A549 (cell line): ENCODE measurements at regions not wholly inside any gene's neighbourhood (a gene's known extent, or its start where the extent isn't known, plus 50 kb on each side); places are given as distances from the start of the nearest gene placed in this dataset.

Experiments used
- ATAC-seq, 2 experiments: fragments of 200-7000 bp in 1 of 2; fragments of >200 bp in 1 of 2; cut with Nextera tagmentation in 1 of 2; cut with Tn5 transposase in 1 of 2; 3 replicates each; pipeline versions ENCODE4 v1.8.0 to v1.9.1; 2018 to 2020; ENCODE audit warnings: mild to moderate bottlenecking in 1 of 2, moderate library complexity in 1 of 2
- CTCF ChIA-PET: fragments of 300-600 bp; sonication (Branson Sonifier 250); formaldehyde crosslinking; extraction: SDS; loops from one replicate; lab custom pipeline; 2021; ENCODE audit warnings: antibody characterized with exemption, inconsistent platforms; lab: Yijun Ruan, JAX
- POLR2A ChIA-PET: fragments of 350-600 bp; formaldehyde crosslinking; extraction: SDS; loops from one replicate; lab custom pipeline; 2021; ENCODE audit warnings: antibody characterized with exemption, inconsistent platforms; lab: Yijun Ruan, JAX
- DNase-seq, 2 experiments: peaks; one replicate each; pipeline versions ENCODE4 v3.0.0 to v3.0.0-alpha.2; 2011 to 2016; ENCODE audit warnings: low read depth in 1 of 2, low spot score in 1 of 2
- FAIRE-seq: peaks from 2 replicates; lab custom pipeline; 2011; peaks lifted over from hg19 to GRCh38; lab: Jason Lieb, UNC
- H3K27ac ChIP-seq, 2 experiments: fragments of >200 bp; sonication (Bioruptor Twin); formaldehyde crosslinking; 3 replicates each; pipeline ENCODE4 v1.5.1; 2016 to 2017
- H3K4me1 ChIP-seq: fragments of >200 bp; sonication (Bioruptor Twin); formaldehyde crosslinking; 3 replicates; pipeline ENCODE4 v1.6.1; 2016
- H3K4me2 ChIP-seq: fragments of >200 bp; sonication (Bioruptor Twin); formaldehyde crosslinking; 3 replicates; pipeline ENCODE4 v1.6.1; 2016
- H3K4me3 ChIP-seq: fragments of >200 bp; sonication (Bioruptor Twin); formaldehyde crosslinking; 3 replicates; pipeline ENCODE4 v1.5.1; 2016
- H3K9me3 ChIP-seq: fragments of >200 bp; sonication (Bioruptor Twin); formaldehyde crosslinking; 3 replicates; pipeline ENCODE4 v1.6.1; 2016
- BHLHE40 ChIP-seq: IDR thresholded peaks from 2 replicates; pipeline ENCODE4 v1.6.1; 2012; ENCODE audit warnings: low read depth, low read length, inconsistent platforms
- CHD2 ChIP-seq: fragments of 150-350 bp; IDR thresholded peaks from 2 replicates; pipeline ENCODE4 v1.6.1; 2014; ENCODE audit warnings: low read length; ENCODE audit not compliant: partially characterized antibody
- EHF ChIP-seq: fragments of 250-450 bp; sonication (Bioruptor Pico); IDR thresholded peaks from 2 replicates; pipeline ENCODE4 v1.5.0; 2020; ENCODE audit warnings: mild to moderate bottlenecking
- EHMT2 ChIP-seq: fragments of 200-600 bp; sonication (generic); IDR thresholded peaks from 2 replicates; pipeline ENCODE4 v1.6.1; 2016; ENCODE audit warnings: antibody characterized with exemption, low read depth, mild to moderate bottlenecking, moderate library complexity
- FOSL2 ChIP-seq, 2 experiments: fragments of 450-650 bp in 1 of 2; fragments of >200 bp in 1 of 2; sonication (Bioruptor Twin) in 1 of 2; formaldehyde crosslinking; IDR thresholded peaks; 2 replicates each; pipeline versions ENCODE4 v1.5.0 to v1.6.1; 2016 to 2020; ENCODE audit warnings: mild to moderate bottlenecking in 1 of 2, moderate library complexity in 1 of 2
- GATA3 ChIP-seq: IDR thresholded peaks from 2 replicates; pipeline ENCODE4 v1.6.1; 2012; ENCODE audit warnings: borderline replicate concordance
- JUN ChIP-seq, 2 experiments: fragments of >200 bp; sonication (Bioruptor Twin); formaldehyde crosslinking; IDR thresholded peaks; 2 replicates in 1 of 2; 3 replicates in 1 of 2; pipeline ENCODE4 v1.6.1; 2016 to 2017
- JUNB ChIP-seq: fragments of >200 bp; sonication (Bioruptor Twin); formaldehyde crosslinking; IDR thresholded peaks from 2 replicates; pipeline ENCODE4 v1.6.1; 2016
- MYC ChIP-seq: IDR thresholded peaks from 2 replicates; pipeline ENCODE4 v1.6.1; 2012; ENCODE audit warnings: mild to moderate bottlenecking, inconsistent platforms, low read length, improper control_type of control experiment, borderline replicate concordance
- NPAS2 ChIP-seq: fragments of 250-450 bp; sonication (Bioruptor Pico); IDR thresholded peaks from 2 replicates; pipeline ENCODE4 v1.8.0; 2022; ENCODE audit warnings: mild to moderate bottlenecking, moderate library complexity, borderline replicate concordance
- PHF8 ChIP-seq: fragments of 200-600 bp; sonication (generic); IDR thresholded peaks from 2 replicates; pipeline ENCODE4 v1.6.1; 2016; ENCODE audit warnings: low read depth, mild to moderate bottlenecking, antibody characterized with exemption, moderate library complexity, borderline replicate concordance
- POLR2A ChIP-seq: IDR thresholded peaks from 2 replicates; pipeline ENCODE4 v1.6.1; 2012; ENCODE audit warnings: mild to moderate bottlenecking, low read length
- RAD21 ChIP-seq, 2 experiments: fragments of >200 bp in 1 of 2; sonication (Bioruptor Twin) in 1 of 2; formaldehyde crosslinking in 1 of 2; IDR thresholded peaks in 1 of 2; conservative IDR thresholded peaks in 1 of 2; 2 replicates in 1 of 2; 3 replicates in 1 of 2; pipeline ENCODE4 v1.6.1; 2012 to 2018; ENCODE audit warnings: inconsistent platforms in 1 of 2
- RARB ChIP-seq: fragments of 250-450 bp; sonication (Bioruptor Pico); IDR thresholded peaks from 2 replicates; pipeline ENCODE4 v1.8.0; 2021; ENCODE audit warnings: mild to moderate bottlenecking, moderate library complexity
- RCOR1 ChIP-seq: fragments of 150-350 bp; IDR thresholded peaks from 2 replicates; pipeline ENCODE4 v1.6.1; 2014; ENCODE audit warnings: antibody characterized with exemption, low read length, low read depth
- SMC3 ChIP-seq: fragments of >200 bp; sonication (Bioruptor Twin); formaldehyde crosslinking; IDR thresholded peaks from 3 replicates; pipeline ENCODE4 v1.6.1; 2018; ENCODE audit warnings: inconsistent platforms
- SREBF2 ChIP-seq: fragments of 450-650 bp; IDR thresholded peaks from 2 replicates; pipeline ENCODE4 v1.6.1; 2014; ENCODE audit warnings: mild to moderate bottlenecking, moderate library complexity
- TP53 ChIP-seq: fragments of 250-450 bp; sonication (Bioruptor Pico); IDR thresholded peaks from 2 replicates; pipeline ENCODE4 v1.5.0; 2021; ENCODE audit warnings: mild to moderate bottlenecking, moderate library complexity
- WGBS: methylation state at CpG from one replicate; pipeline ENCODE4 v1.1.6; 2017; ENCODE audit errors: missing lambda C conversion rate; 5-methylcytosine and 5-hydroxymethylcytosine counted together
- TF ChIP-seq, protein P1 (sequence below): fragments of >200 bp; sonication (Bioruptor Twin); formaldehyde crosslinking; IDR thresholded peaks from 3 replicates; pipeline ENCODE4 v1.6.1; 2016
- TF ChIP-seq, protein P2 (sequence below): fragments of >200 bp; sonication (Bioruptor Twin); formaldehyde crosslinking; IDR thresholded peaks from 2 replicates; pipeline ENCODE4 v1.6.1; 2016
- TF ChIP-seq, protein P3 (sequence below): IDR thresholded peaks from 2 replicates; pipeline ENCODE4 v1.6.1; 2012; ENCODE audit warnings: low read depth, borderline replicate concordance

DNA sequence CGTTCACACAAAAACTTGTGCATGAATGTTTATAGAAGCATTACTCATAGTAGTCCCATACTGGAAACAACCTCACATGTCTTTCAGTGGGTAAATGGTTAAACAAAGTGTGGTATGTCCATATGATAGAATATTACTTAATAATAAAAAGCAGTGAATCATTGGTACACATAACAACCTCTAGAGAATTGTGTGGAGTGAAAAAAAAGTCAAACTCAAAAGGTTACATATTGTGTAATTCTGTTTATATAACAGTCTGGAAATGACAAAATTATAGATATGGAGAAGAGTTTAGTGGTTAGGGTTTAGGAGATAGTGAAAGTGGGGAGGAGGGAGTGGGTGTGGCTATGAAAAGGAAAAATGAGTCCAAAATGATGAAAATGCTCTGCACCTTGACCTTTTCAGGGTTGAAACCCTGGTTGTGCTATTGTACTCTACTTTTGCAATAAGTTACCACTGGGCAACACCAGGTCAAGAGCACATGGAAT is 243.4 kb upstream of the DDI1 start (continued):
- TF ChIP-seq, protein P1, sequence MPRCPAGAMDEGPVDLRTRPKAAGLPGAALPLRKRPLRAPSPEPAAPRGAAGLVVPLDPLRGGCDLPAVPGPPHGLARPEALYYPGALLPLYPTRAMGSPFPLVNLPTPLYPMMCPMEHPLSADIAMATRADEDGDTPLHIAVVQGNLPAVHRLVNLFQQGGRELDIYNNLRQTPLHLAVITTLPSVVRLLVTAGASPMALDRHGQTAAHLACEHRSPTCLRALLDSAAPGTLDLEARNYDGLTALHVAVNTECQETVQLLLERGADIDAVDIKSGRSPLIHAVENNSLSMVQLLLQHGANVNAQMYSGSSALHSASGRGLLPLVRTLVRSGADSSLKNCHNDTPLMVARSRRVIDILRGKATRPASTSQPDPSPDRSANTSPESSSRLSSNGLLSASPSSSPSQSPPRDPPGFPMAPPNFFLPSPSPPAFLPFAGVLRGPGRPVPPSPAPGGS, result 0 out of 3 replicates have a peak, but pooled peaks have one; percentile 35
- TF ChIP-seq TP53, result no peak
- TF ChIP-seq MYC, result no peak
- peak; percentile 59; the same call in 1 of the 2 replicates for TF ChIP-seq GATA3
- TF ChIP-seq, protein P2, sequence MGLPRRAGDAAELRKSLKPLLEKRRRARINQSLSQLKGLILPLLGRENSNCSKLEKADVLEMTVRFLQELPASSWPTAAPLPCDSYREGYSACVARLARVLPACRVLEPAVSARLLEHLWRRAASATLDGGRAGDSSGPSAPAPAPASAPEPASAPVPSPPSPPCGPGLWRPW, result peak; percentile 50; the same call in 1 of the 2 replicates
- no peak for TF ChIP-seq CHD2
- no peak for TF ChIP-seq EHMT2

DNA sequence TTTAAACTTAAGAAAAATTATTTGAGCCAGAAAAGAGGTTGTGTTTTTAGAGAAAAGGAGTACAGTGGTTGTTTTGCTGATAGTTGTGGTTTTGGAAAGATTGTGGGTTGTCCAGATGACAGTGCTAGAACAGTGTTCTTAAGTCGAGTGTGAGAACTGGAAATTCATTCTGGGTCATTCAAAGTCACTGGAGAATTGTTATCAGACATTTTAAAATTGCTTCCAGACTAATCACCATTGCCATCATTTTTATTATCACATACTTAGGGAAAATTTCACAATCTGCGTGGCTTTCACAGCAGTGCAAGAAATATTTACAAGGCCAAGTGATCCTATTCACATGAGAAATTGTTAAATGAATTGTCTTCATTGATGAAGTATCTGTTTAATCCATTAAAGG is 242.2 kb upstream of the DDI1 start:
- DNase-seq (no peak), ATAC-seq (no peak), FAIRE-seq (no peak)
- Histone ChIP-seq H3K9me3 (peaks cover 14% of the 10 kb centered on the region; the same call in 1 of the 3 replicates), H3K4me3 (no peak overlapping the region), H3K4me1 (peaks cover 9% of the 10 kb centered on the region; the same call in 2 of the 3 replicates), H3K4me2 (no peak overlapping the region), H3K27ac (0 out of 6 replicates have a peak overlapping the region, but pooled peaks of 1 of the 2 experiments have one; percentile 35)
- 11% methylated on average over 2 of the region's 2 CpGs for WGBS
- ChIA-PET POLR2A (no interaction called here), CTCF (no interaction called here)
- TF ChIP-seq PHF8 (no peak), SREBF2 (no peak), FOSL2 (IDR thresholded peaks at IDR 0.05) (no peak), FOSL2 (CRISPR knock-in tag; IDR thresholded peaks at IDR 0.05) (no peak)

DNA sequence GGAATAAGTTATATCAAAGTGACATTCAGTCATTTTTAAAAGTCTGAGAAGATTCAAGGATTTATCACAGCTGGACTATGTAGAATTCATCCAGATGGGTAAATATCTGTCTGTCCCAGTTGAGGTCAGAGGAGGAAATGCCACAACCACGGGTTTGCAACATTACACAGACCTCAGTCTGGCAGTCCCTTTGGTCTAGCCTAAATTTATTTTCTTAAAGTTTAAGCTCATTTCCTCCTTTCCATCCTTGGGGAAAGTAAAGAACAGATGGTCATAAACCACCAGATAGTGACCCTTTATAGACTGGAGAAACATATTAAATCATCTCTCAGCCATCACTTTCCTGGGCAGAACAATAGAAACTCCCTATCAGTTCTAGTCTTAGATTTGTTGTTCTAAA is 238.4 kb upstream of the DDI1 start:
- no peaks in the 10 kb centered on the region for H3K9me3 ChIP-seq
- H3K4me2 ChIP-seq, result no peak overlapping the region
- ChIA-PET CTCF (no interaction called here), POLR2A (no interaction called here)
- H3K4me3 ChIP-seq, result no peak overlapping the region
- ATAC-seq, result no peak
- no peak overlapping the region for H3K27ac ChIP-seq
- H3K4me1 ChIP-seq, result peaks cover 5% of the 10 kb centered on the region; the same call in 2 of the 3 replicates
- TF ChIP-seq, protein P2, result no peak
- TF ChIP-seq RARB (CRISPR knock-in tag), result no peak
- no peak for TF ChIP-seq SREBF2
- TF ChIP-seq, protein P3, sequence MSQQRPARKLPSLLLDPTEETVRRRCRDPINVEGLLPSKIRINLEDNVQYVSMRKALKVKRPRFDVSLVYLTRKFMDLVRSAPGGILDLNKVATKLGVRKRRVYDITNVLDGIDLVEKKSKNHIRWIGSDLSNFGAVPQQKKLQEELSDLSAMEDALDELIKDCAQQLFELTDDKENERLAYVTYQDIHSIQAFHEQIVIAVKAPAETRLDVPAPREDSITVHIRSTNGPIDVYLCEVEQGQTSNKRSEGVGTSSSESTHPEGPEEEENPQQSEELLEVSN, result no peak
- no peak for TF ChIP-seq EHMT2
- TF ChIP-seq NPAS2 (CRISPR knock-in tag), result no peak
- TF ChIP-seq BHLHE40, result no peak
- no peak for TF ChIP-seq SMC3
- TF ChIP-seq POLR2A, result no peak
- TF ChIP-seq JUNB, result no peak
- no peak for TF ChIP-seq RCOR1
- no peak for TF ChIP-seq JUN (IDR thresholded peaks at IDR 0.05)
- TF ChIP-seq, protein P1, result no peak
- TF ChIP-seq EHF (CRISPR knock-in tag), result no peak
- no peak for TF ChIP-seq RAD21 (conservative IDR thresholded peaks at IDR 0.05 in 1 of 2, IDR thresholded peaks at IDR 0.05 in 1 of 2)
- no peak for DNase-seq
- WGBS, result 32% methylated on average over 1 of the region's 1 CpG
- no peak for FAIRE-seq
